ENCODE measurements at regions not wholly inside any gene's neighbourhood (a gene's known extent, or its start where the extent isn't known, plus 50 kb on each side); places are given as distances from the start of the nearest gene placed in this dataset.

- no peak for DNase-seq (ENCODE audit: low read depth, low spot score)
- TF ChIP-seq, protein P1, sequence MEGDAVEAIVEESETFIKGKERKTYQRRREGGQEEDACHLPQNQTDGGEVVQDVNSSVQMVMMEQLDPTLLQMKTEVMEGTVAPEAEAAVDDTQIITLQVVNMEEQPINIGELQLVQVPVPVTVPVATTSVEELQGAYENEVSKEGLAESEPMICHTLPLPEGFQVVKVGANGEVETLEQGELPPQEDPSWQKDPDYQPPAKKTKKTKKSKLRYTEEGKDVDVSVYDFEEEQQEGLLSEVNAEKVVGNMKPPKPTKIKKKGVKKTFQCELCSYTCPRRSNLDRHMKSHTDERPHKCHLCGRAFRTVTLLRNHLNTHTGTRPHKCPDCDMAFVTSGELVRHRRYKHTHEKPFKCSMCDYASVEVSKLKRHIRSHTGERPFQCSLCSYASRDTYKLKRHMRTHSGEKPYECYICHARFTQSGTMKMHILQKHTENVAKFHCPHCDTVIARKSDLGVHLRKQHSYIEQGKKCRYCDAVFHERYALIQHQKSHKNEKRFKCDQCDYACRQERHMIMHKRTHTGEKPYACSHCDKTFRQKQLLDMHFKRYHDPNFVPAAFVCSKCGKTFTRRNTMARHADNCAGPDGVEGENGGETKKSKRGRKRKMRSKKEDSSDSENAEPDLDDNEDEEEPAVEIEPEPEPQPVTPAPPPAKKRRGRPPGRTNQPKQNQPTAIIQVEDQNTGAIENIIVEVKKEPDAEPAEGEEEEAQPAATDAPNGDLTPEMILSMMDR (IDR thresholded peaks at IDR 0.05; ENCODE audit: low read depth, low read length), result no peak
- in situ Hi-C loops (cut with HindIII; ENCODE audit: low sequenced_read_pairs), result no loop called here
These were observed 348.3 kb upstream of the SOX11 start for GRCh38 chr2:5343785-5344335.

DNA sequence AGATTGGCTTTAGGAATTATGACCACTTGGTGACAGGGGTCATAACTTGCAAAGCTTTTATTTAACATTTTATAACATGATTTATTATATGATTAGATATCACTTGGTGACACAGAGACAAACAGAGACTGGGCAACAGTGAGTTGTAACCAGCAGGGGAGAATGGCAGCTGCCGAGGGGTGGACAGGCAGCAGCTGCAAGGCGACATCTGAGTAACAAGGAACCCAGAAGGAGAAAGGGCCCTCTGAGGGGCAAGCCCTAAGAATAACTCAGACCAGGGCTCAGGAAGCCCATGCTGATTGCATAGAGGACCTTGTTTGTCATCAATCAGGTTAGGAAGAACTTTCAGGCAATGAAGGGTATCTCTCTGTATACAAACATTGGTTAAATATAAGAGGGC lies 339.9 kb upstream of the SOX11 start:
- no peak for DNase-seq (ENCODE audit: low read depth, low spot score)
- TF ChIP-seq, protein P1 (IDR thresholded peaks at IDR 0.05; ENCODE audit: low read depth, low read length), result no peak
- no peak overlapping the region for H3K4me3 ChIP-seq (ENCODE audit: low read depth, low read length)
- in situ Hi-C loops (cut with HindIII; ENCODE audit: low sequenced_read_pairs), result no loop called here

More at GRCh38 chr2:5343785-5344335, 348.3 kb upstream of the SOX11 start:
- no peak overlapping the region for H3K4me3 ChIP-seq (ENCODE audit: low read depth, low read length)

- no peak for DNase-seq (ENCODE audit: low read depth, low spot score)
- H3K4me3 ChIP-seq (ENCODE audit: low read depth, low read length), result no peak overlapping the region
- in situ Hi-C loops (cut with HindIII; ENCODE audit: low sequenced_read_pairs), result no loop called here
These were observed 338.6 kb upstream of the SOX11 start for GRCh38 chr2:5353565-5353964.

GRCh38 chr2:5359397-5359796 lies 332.8 kb upstream of the SOX11 start:
- in situ Hi-C loops (cut with HindIII; ENCODE audit: low sequenced_read_pairs), result no loop called here
- TF ChIP-seq, protein P1 (IDR thresholded peaks at IDR 0.05; ENCODE audit: low read depth, low read length), result no peak
- no peak for DNase-seq (ENCODE audit: low read depth, low spot score)

More at GRCh38 chr2:5353565-5353964, 338.6 kb upstream of the SOX11 start:
- TF ChIP-seq, protein P1 (IDR thresholded peaks at IDR 0.05; ENCODE audit: low read depth, low read length), result no peak

GRCh38 chr2:5360081-5360480 lies 332.1 kb upstream of the SOX11 start:
- TF ChIP-seq, protein P1 (IDR thresholded peaks at IDR 0.05; ENCODE audit: low read depth, low read length), result no peak
- no peak for DNase-seq (ENCODE audit: low read depth, low spot score)
- H3K4me3 ChIP-seq (ENCODE audit: low read depth, low read length), result no peak overlapping the region
- in situ Hi-C loops (cut with HindIII; ENCODE audit: low sequenced_read_pairs), result no loop called here

More at GRCh38 chr2:5359397-5359796, 332.8 kb upstream of the SOX11 start:
- no peak overlapping the region for H3K4me3 ChIP-seq (ENCODE audit: low read depth, low read length)

DNA sequence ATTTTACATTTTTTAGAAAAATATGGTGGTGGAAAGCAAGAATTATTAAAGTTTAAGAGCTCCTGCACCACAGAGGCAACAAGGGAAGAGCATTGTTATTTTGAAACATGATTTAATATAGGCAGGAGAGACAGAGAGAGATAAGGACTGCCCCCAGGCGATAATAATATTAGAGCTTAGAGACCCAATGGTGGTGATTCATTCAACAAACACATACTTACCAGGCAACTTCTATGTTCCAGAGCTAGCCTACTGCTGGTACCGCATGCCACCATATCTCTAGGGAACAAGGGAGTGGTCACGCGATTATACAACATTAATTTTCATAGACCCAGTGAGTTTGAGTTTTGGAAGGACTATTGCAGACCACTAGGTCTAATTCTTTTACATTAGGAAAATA lies 327.8 kb upstream of the SOX11 start:
- H3K4me3 ChIP-seq (ENCODE audit: low read depth, low read length), result no peak overlapping the region
- TF ChIP-seq, protein P1 (IDR thresholded peaks at IDR 0.05; ENCODE audit: low read depth, low read length), result no peak
- no peak for DNase-seq (ENCODE audit: low read depth, low spot score)
- in situ Hi-C loops (cut with HindIII; ENCODE audit: low sequenced_read_pairs), result no loop called here
